Uterus (tissue), 3 donors: ENCODE measurements at regions not wholly inside any gene's neighbourhood (a gene's known extent, or its start where the extent isn't known, plus 50 kb on each side); places are given as distances from the start of the nearest gene placed in this dataset.

Experiments used
- DNase-seq, 2 donors: peaks; one replicate each; pipeline ENCODE4 v3.0.0-alpha.2; 2019 to 2020
- H3K27ac ChIP-seq, 2 donors: fragments of 200-600 bp; sonication (generic); 1 replicate in 1 of 2; 2 replicates in 1 of 2; pipeline ENCODE4 v1.5.1; 2016 to 2018
- H3K27me3 ChIP-seq, 2 donors: fragments of 200-600 bp; sonication (generic); one replicate each; pipeline ENCODE4 v1.5.1; 2018 to 2019; ENCODE audit warnings: control low read depth in 1 of 2
- H3K36me3 ChIP-seq, 2 donors: fragments of 200-600 bp; sonication (generic); one replicate each; pipeline ENCODE4 v1.5.1; 2019; ENCODE audit warnings: control low read depth in 1 of 2
- H3K4me1 ChIP-seq, 2 donors: fragments of 200-600 bp; sonication (generic); one replicate each; pipeline ENCODE4 v1.5.1; 2018 to 2019; ENCODE audit warnings: control low read depth in 1 of 2
- H3K4me3 ChIP-seq, 2 donors: fragments of 200-600 bp; sonication (generic); 1 replicate in 1 of 2; 2 replicates in 1 of 2; pipeline ENCODE4 v1.5.1; 2018 to 2019; ENCODE audit warnings: mild to moderate bottlenecking in 1 of 2
- H3K9me3 ChIP-seq, 2 donors: fragments of 200-600 bp; sonication (generic); one replicate each; pipeline ENCODE4 v1.5.1; 2019; ENCODE audit warnings: control low read depth in 1 of 2
- CTCF ChIP-seq, 4 experiments: fragments of 200-600 bp in 2 of 4; fragments of 450-650 bp in 2 of 4; sonication (generic) in 2 of 4; IDR thresholded peaks; one replicate each; pipeline ENCODE4 v1.5.1; 2016 to 2019; ENCODE audit warnings: antibody characterized with exemption in 4 of 4, mild to moderate bottlenecking in 2 of 4, moderate library complexity in 1 of 4
- POLR2A ChIP-seq, 2 donors: fragments of 450-650 bp; IDR thresholded peaks; one replicate each; pipeline ENCODE4 v1.6.1; 2016; ENCODE audit warnings: antibody characterized with exemption in 2 of 2, mild to moderate bottlenecking in 1 of 2, moderate library complexity in 1 of 2
- intact Hi-C: fragments of 100-400 bp; cut with DNase I; formaldehyde crosslinking; loops from one replicate; pipeline ENCODE4 v1.15.1; 2023; ENCODE audit warnings: low total_unique reads
- donor health status: DM: yes; HTN: yes; CAD: no.

GRCh38 chr6:122092366-122092765, 307.1 kb upstream of the HSF2 start:
- Histone ChIP-seq H3K9me3 (no peaks in the 10 kb centered on the region), H3K36me3 (no peaks in the 10 kb centered on the region), H3K4me1 (no peaks in the 10 kb centered on the region), H3K27ac (no peak overlapping the region), H3K4me3 (no peak overlapping the region), H3K27me3 (no peaks in the 10 kb centered on the region)
- no peak for TF ChIP-seq POLR2A (IDR thresholded peaks at IDR 0.05)
- no peak for TF ChIP-seq CTCF (IDR thresholded peaks at IDR 0.05)
- intact Hi-C loops: no loop called here
- no peak for DNase-seq

GRCh38 chr6:122098201-122098678, 301.2 kb upstream of the HSF2 start:
- intact Hi-C loops: no loop called here
- no peaks in the 10 kb centered on the region for H3K27me3 ChIP-seq
- H3K4me3 ChIP-seq: no peak overlapping the region
- H3K9me3 ChIP-seq: no peaks in the 10 kb centered on the region
- no peaks in the 10 kb centered on the region for H3K36me3 ChIP-seq
- no peak overlapping the region for H3K27ac ChIP-seq
- no peak for TF ChIP-seq POLR2A (IDR thresholded peaks at IDR 0.05)
- TF ChIP-seq CTCF (IDR thresholded peaks at IDR 0.05): no peak
- no peak for DNase-seq
- H3K4me1 ChIP-seq: no peaks in the 10 kb centered on the region

- intact Hi-C loops: no loop called here
- Histone ChIP-seq H3K27me3 (no peaks in the 10 kb centered on the region), H3K36me3 (no peaks in the 10 kb centered on the region), H3K27ac (no peak overlapping the region), H3K4me1 (no peaks in the 10 kb centered on the region), H3K9me3 (no peaks in the 10 kb centered on the region), H3K4me3 (no peak overlapping the region)
- DNase-seq: no peak
- TF ChIP-seq CTCF (IDR thresholded peaks at IDR 0.05) (no peak), POLR2A (IDR thresholded peaks at IDR 0.05) (no peak)
These were observed 297.4 kb upstream of the HSF2 start for GRCh38 chr6:122102026-122102425.

GRCh38 chr6:122107256-122107852, 292.1 kb upstream of the HSF2 start:
- Histone ChIP-seq H3K36me3 (no peaks in the 10 kb centered on the region), H3K4me1 (no peaks in the 10 kb centered on the region), H3K27ac (no peak overlapping the region), H3K4me3 (no peak overlapping the region), H3K27me3 (no peaks in the 10 kb centered on the region), H3K9me3 (no peaks in the 10 kb centered on the region)
- intact Hi-C loops: no loop called here
- no peak for TF ChIP-seq CTCF (IDR thresholded peaks at IDR 0.05)
- no peak for TF ChIP-seq POLR2A (IDR thresholded peaks at IDR 0.05)
- DNase-seq: no peak

- Histone ChIP-seq H3K36me3 (no peaks in the 10 kb centered on the region), H3K27ac (no peak overlapping the region), H3K4me1 (no peaks in the 10 kb centered on the region), H3K9me3 (no peaks in the 10 kb centered on the region), H3K4me3 (no peak overlapping the region), H3K27me3 (no peaks in the 10 kb centered on the region)
- DNase-seq: no peak
- TF ChIP-seq POLR2A (IDR thresholded peaks at IDR 0.05): no peak
- no peak for TF ChIP-seq CTCF (IDR thresholded peaks at IDR 0.05)
- intact Hi-C loops: no loop called here
These were observed 290.4 kb upstream of the HSF2 start for GRCh38 chr6:122109075-122109474.
